Right hindlimb (tissue), 1 donor: ENCODE measurements at regions not wholly inside any gene's neighbourhood (a gene's known extent, or its start where the extent isn't known, plus 50 kb on each side); places are given as distances from the start of the nearest gene placed in this dataset.

Experiments
- DNase-seq: peaks from one replicate; pipeline ENCODE4 v3.0.0-alpha.2; 2018

GRCh38 chr5:120738568-120738967 lies 274.5 kb downstream of the PRR16 start:
- no peak for DNase-seq

- DNase-seq: no peak
Measured at GRCh38 chr5:120740989-120741388, 276.9 kb downstream of the PRR16 start.

DNA sequence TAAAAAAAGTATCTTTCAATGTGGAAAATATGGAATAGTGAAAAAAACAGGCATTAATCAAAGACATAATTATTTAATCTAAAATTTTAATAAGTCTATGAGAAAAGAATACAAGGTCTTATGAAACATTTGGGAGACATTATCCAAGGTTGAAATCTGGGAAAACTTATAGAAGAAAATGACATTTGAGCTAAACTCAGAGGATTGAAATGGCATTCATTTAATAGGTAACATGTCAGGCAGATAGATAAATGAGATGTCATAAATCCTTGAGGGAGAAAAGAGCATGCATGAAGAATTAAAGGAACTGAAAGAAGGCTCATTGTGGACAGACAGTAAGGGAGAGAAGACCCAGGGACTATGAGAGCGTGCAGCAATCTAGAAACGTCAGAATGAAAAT lies 284.4 kb downstream of the PRR16 start:
- DNase-seq: no peak

GRCh38 chr5:120749737-120750136 lies 285.6 kb downstream of the PRR16 start:
- no peak for DNase-seq

DNA sequence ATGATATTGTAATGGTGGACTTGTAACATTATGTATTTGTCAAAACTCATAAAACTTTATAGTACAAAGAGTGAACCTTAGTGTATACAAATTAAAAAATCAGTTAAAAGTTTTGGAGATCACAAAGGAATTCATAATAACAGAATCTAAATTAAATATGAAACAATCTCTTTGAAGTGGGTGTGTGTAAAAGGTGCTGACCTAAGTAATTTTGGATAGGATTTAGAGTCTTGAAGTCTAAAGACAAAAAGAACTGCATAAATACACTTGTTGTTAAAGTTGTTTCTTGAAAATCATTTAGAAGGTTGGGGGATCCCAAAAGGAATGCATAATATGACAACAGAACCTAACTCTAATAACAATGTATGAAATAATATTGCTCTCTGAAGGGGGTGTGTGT lies 295.5 kb downstream of the PRR16 start:
- no peak for DNase-seq

DNA sequence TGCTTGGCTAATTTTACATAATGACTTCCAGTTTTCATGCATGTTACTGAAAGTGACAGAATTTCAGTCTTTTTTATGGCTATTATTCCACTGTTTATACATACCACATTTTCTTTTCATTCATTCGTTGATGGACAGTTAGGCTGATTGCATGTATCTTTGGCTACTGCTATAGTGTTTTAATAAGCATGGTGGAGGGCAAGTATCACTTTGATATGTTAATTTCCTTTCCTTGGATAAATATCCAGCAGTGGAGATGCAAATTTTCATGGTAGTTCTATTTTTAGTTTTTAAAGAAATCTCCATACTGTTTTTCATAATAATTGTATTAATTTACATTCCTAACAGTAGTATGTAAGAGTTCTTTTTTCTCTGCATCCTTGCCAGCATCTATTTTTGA lies 297.9 kb downstream of the PRR16 start:
- DNase-seq: no peak

DNA sequence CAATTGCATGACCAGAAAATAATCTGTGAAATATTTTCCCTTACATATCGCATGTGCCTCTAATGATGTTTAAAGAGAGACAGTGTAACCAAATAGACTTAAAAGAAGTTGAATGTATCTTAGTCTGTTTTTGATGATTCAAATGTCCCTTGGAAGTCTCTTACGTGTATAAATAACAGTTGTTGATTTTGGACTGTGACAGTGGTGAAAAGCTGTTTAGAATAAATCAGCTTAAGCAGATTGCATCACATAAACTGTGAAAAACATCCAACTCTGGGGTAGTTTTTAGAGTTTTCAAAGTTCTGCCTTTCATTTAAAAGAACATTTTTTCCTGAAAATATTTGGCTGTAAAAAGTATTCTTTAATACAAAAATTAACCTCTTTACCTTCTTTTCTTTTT lies 301.1 kb downstream of the PRR16 start:
- no peak for DNase-seq

- no peak for DNase-seq
Measured at GRCh38 chr5:120767178-120767820, 303.2 kb downstream of the PRR16 start.

DNA sequence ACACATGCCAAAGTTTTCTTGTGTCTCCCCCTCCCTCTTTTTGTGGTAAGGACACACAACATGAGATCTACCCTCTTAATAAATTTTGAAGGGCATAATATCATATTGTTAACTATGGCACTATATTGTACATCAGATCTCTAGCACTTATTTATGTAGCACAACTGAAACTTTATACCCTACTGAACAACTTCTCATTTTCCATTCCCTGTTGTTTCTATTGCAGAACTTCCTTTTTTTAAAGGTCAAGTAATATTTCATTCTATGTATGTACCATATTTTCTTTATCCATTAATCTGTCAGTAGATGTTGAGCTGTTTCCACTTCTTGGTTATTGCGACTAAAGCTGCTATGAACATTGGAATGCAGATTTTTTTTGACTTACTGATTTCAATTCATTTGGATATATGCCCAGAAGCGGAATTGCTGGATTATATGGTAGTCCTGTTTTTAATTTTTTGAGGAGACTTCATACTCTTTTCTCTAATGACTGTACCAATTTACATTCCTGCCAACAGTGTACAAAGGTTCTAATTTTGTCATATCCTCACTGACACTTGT lies 305.3 kb downstream of the PRR16 start:
- DNase-seq: no peak

DNA sequence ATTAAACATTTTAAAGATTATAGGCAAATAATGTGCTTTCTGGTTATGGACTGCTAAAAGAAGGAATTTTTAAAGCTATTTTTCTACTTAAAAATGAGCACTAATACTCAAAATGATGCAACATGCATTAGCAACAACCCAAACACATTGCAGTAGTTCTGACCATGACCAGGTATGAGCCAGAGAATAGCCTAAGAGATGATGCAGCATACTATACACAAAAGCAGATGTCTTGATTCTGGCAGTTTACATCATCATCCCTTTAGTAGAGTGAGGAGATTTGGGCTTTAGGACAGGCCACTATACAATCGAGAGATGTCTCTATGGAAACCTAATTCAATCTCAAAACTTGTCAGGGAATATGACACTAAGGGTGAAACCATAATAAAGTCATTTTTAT lies 307.1 kb downstream of the PRR16 start:
- no peak for DNase-seq

DNA sequence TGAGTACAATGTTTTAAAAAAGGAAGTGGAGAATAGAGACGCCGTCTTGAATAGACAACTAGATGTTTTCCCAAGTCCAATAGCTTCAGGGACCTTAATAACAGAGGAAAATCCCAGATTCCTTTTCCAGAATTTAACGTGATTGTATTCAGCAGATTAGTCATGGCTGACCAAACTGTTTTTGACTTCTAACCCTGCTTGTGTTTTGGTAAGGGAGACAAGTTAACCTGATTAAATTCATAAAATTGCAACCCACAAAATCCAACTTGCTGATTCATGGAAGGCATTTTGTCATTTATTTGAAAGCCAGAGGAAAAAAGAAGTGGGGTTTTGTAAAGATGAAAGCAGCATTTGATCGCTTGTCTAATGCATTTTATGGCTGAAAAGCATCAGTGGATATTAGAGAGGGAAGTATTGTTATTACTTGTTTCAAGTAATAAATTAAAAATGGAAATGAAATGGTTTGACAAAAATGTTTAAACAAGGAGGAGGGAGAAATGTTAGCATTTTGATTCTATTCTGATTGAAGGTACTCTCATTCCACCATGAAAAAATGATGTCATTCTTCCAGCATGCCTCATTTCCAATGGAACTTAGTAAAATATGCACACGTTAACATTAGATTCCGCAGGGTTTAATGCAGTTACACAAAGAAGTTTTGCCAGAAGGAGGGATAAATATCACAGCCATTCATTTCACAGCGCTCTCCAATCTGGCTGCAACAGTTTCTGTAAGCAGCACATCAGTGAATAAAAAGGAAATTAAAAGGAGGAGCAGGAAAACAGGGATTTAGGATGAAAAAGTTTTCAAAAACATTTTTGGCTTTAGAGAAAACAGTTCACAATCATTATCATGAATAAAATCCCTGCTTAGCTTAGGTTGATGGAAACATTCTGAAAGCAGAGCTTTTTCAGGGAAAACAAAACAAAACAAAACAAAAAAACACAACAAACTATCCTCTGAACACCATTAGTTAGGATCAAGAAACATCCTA lies 314.7 kb downstream of the PRR16 start:
- no peak for DNase-seq

DNA sequence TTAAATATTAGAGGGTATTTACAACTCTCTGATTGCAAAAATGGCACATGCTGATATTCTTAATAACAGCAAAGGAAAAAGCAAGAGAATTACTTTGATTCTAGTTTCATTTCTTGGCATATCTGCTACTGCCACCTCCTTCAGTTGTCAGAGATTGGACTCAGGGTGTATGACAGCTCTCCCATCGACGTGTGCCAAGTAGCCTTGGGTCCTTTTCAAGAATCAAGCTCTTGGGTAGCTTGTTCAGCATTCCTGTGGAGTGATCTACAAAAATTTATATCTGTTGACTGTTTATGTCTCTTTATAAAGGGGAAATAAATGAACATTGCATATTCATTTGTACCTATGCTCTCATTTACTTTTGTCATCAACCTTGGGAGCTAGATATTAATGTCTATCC lies 315.6 kb downstream of the PRR16 start:
- DNase-seq: no peak

DNA sequence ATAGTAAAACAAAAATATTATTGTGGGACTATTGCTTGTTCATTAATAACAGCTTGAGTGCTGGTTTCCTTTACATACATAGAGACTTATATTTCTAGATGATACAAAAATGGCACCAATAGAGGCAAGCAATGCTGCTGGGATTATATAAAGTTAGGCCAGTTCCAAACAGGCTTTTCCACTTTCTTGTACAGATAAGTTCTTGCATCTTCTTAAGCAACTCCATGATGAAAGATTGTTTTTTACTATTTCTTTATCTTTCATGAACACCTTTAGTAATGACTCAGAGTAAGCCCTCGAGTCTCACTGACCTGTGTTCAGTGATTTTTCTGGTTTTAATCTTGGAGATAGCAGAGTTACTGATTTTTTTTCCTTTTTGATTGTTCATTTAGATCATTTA lies 324.4 kb downstream of the PRR16 start:
- no peak for DNase-seq

DNA sequence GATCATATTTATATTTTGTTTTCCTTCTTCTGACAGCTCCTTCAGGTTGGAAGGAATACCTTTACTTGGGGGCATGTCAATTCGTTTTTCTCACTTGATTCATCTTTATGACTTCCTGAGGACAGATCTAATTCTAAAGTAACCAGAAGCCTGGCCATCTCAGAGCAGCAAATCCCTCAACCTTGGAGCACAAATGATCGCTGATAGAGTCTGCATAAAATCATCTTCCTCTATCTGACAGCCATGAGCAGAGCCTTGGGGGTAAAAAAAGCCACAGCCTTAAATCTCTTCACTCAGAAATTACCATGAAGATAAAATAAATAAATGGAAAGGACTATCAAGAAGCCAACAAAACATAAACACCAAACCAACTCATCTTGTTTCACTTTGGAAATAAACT lies 325.8 kb downstream of the PRR16 start:
- no peak for DNase-seq

DNA sequence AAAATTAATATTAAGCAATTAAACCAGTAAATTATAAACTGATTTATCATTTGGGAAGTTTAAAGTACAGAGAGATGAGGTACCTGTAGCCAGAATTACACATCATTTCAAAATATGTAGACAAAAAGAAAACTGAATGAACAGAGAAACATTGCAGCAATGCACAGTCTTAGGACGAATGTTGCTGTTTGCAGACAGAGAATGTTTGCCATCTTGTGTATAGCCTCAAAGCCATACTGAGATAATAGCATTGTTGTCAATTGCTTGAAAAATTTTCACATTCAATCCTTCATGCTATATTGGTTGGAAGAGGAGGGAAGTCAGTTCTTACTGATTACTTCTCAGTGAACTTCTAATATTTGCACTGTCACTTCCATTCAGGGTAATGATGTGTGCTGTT lies 326.2 kb downstream of the PRR16 start:
- no peak for DNase-seq

- DNase-seq: no peak
Measured at GRCh38 chr5:120792477-120792876, 328.4 kb downstream of the PRR16 start.

DNA sequence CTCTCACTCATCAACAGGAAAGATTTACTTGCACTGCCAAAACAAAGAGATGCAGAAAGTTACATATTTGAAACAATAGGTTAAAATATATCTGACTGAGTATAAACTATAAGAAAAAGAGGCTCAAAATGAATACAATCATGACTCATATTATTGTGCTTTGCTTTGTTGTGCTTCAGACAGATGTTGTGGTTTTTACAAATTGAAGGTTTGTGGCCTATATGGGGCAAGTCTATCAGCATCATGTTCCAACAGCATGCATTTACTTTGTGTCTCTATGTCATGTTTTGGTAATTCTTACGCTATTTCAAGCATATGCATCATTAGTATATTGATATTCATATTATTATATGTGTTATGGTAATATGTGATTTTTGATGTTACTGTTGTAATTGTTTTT lies 330.0 kb downstream of the PRR16 start:
- no peak for DNase-seq

- no peak for DNase-seq
Measured at GRCh38 chr5:120803282-120803681, 339.2 kb downstream of the PRR16 start.

- no peak for DNase-seq
Measured at GRCh38 chr5:120805131-120805530, 341.0 kb downstream of the PRR16 start.

DNA sequence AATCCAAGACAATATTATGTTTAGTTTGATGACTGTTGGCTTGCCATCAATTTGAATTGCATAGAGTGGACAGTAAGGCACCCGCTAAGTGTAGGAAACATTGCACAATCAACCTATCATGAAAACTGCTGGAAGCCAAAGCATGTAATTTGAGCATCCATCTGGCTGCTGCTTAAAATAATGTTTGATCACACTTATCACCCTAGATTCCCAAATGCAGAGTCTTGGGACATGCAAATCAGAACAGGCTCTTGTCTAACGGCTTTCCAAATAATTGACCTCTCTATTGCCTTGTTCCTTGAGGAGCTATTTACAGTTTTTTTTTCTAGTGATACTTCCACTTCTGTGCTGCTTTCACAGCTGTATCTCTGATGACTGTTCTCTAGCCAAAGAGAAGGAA lies 342.1 kb downstream of the PRR16 start:
- peak; percentile 26 for DNase-seq

GRCh38 chr5:120808135-120808534 lies 344.0 kb downstream of the PRR16 start:
- no peak for DNase-seq

DNA sequence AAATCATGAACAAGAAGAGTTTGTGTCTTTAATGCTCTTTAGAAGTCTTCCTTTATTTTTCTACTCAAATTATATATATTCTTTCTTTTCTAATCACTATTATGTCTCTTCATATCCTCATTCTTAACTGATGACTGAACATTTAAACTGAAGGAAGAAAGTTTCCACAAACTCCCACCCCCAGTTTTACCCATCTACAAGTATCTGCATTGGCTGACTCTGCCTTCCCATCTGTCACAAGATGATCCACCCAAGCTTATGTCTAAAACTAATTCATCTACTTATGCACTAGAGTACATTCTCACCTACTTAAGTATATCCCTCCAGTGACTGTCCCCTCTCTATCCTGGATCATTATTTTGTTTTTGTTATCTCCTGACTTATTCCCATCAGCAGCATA lies 344.5 kb downstream of the PRR16 start:
- no peak for DNase-seq

GRCh38 chr5:120813551-120813950 lies 349.5 kb downstream of the PRR16 start:
- no peak for DNase-seq
